Right lobe of liver (tissue), 6 donors: ENCODE measurements at regions not wholly inside any gene's neighbourhood (a gene's known extent, or its start where the extent isn't known, plus 50 kb on each side); places are given as distances from the start of the nearest gene placed in this dataset.
"Not testable (repeated sequence)": the region's sequence is repeated elsewhere in the genome, so short reads cannot be mapped to it uniquely, and the experiment has no call there.

ENCODE experiments used
- ATAC-seq, 4 donors: fragments of 200-7000 bp; cut with Tn5 transposase; one replicate each; pipeline ENCODE4 v1.9.1; 2020; ENCODE audit warnings: mild to moderate bottlenecking in 4 of 4, moderate library complexity in 4 of 4
- DNase-seq, 3 donors: peaks; one replicate each; pipeline ENCODE4 v3.0.0-alpha.2; 2020
- H3K27ac ChIP-seq, 3 donors: fragments of 200-600 bp; one replicate each; pipeline ENCODE4 v1.8.0; 2022
- H3K27me3 ChIP-seq, 2 donors: fragments of 200-600 bp; one replicate each; pipeline ENCODE4 v1.8.0; 2022
- H3K36me3 ChIP-seq, 4 donors: fragments of 200-600 bp; sonication (generic) in 1 of 4; one replicate each; pipeline versions ENCODE4 v1.5.1 to v1.8.0; 2017 to 2022; ENCODE audit warnings: control low read depth in 1 of 4
- H3K4me1 ChIP-seq, 4 donors: fragments of 200-600 bp; sonication (generic) in 1 of 4; one replicate each; pipeline versions ENCODE4 v1.5.1 to v1.8.0; 2017 to 2022; ENCODE audit warnings: control low read depth in 1 of 4
- H3K4me3 ChIP-seq, 3 donors: fragments of 200-600 bp; one replicate each; pipeline ENCODE4 v1.8.0; 2022
- H3K9me3 ChIP-seq, 4 donors: fragments of 200-600 bp; sonication (generic) in 1 of 4; one replicate each; pipeline versions ENCODE4 v1.5.1 to v1.8.0; 2017 to 2022; ENCODE audit warnings: control low read depth in 1 of 4
- POLR2A ChIP-seq: fragments of 450-650 bp; IDR thresholded peaks from one replicate; pipeline ENCODE4 v1.6.1; 2017; ENCODE audit warnings: antibody characterized with exemption, mild to moderate bottlenecking
- WGBS: methylation state at CpG from one replicate; pipeline ENCODE4 v1.1.6; 2018; ENCODE audit warnings: low coverage, low lambda C conversion rate; ENCODE audit not compliant: insufficient coverage; ENCODE audit errors: missing lambda C conversion rate; 5-methylcytosine and 5-hydroxymethylcytosine counted together
- intact Hi-C, 2 donors: fragments of 100-400 bp; cut with DNase I; formaldehyde crosslinking; loops; one replicate each; pipeline versions ENCODE4 v1.11.2 to v1.14.1; 2022
- TF ChIP-seq, protein P1 (sequence below), 4 donors: fragments of 200-600 bp in 3 of 4; fragments of 450-650 bp in 1 of 4; IDR thresholded peaks; one replicate each; pipeline versions ENCODE4 v1.5.1 to v1.8.0; 2016 to 2022; ENCODE audit warnings: antibody characterized with exemption in 4 of 4, mild to moderate bottlenecking in 2 of 4
- donor health status: DM: no; HTN: yes; CAD: no.
- donor health status: DM: no; HTN: no; CAD: no.
- donor health status: DM: no; HTN: no; CAD: no.
- donor health status: DM: no; HTN: yes; CAD: no.
- donor health status: DM: no; HTN: yes; CAD: no.

DNA sequence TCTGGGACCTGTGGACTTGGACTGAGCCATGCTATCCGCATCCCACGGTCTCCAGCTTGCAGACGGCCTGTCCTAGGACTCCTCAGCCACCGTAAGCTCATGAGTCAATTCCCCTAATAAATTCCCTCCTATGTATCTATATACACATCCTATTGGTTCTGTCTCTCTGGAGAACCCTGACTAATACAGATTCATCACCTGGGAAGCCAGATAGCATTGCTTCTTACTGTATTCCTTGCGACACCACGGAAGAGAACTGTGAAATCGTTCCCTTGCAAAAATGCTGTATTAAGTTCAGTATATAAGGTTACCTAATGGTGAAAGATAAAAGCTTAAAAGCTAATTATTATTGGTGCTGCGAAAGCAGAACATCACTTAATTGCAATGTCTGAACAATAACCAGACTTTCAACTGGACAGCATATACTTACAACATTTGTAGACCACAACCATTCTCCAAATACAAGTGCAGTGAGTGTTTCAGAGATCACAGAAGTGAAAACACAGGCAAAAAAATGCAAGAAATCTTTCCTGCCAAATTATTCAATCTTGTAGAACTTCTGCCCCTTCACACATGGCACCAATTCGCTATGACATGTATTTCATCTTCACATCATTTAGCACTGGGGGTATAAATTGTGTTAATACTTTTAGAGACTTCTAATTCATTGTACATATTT is 352.9 kb downstream of the TXNL1 start:
- DNase-seq (no peak), ATAC-seq (no peak)
- intact Hi-C loops = no loop called here
- H3K9me3 ChIP-seq = no peaks in the 10 kb centered on the region
- H3K27ac ChIP-seq = no peak overlapping the region
- no peak overlapping the region for H3K4me3 ChIP-seq
- WGBS = 74% methylated on average over 8 of the region's 9 CpGs
- H3K27me3 ChIP-seq = no peaks in the 10 kb centered on the region
- no peaks in the 10 kb centered on the region for H3K4me1 ChIP-seq
- TF ChIP-seq, protein P1, sequence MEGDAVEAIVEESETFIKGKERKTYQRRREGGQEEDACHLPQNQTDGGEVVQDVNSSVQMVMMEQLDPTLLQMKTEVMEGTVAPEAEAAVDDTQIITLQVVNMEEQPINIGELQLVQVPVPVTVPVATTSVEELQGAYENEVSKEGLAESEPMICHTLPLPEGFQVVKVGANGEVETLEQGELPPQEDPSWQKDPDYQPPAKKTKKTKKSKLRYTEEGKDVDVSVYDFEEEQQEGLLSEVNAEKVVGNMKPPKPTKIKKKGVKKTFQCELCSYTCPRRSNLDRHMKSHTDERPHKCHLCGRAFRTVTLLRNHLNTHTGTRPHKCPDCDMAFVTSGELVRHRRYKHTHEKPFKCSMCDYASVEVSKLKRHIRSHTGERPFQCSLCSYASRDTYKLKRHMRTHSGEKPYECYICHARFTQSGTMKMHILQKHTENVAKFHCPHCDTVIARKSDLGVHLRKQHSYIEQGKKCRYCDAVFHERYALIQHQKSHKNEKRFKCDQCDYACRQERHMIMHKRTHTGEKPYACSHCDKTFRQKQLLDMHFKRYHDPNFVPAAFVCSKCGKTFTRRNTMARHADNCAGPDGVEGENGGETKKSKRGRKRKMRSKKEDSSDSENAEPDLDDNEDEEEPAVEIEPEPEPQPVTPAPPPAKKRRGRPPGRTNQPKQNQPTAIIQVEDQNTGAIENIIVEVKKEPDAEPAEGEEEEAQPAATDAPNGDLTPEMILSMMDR (IDR thresholded peaks at IDR 0.05) = no peak
- TF ChIP-seq POLR2A = no peak
- H3K36me3 ChIP-seq = no peaks in the 10 kb centered on the region

DNA sequence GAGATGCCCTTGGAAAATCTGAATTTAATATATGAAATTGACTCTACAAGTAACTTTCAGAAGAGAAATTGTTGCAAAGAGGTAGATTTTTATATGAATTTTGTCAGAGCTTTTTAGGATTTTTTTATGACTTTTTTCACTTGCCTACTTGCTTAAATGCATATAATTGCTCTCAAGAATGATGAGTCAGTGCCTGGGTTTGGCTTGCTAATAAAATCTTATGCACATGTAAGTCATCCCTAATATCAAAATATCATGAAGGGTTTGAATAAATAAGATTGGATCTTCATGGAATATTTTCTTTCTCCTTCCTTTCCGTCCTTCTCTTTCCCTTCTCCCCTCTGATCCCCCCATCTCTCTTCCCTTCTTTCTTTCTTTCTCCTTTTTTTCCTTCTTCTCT is 354.1 kb downstream of the TXNL1 start:
- H3K4me3 ChIP-seq = no peak overlapping the region
- TF ChIP-seq, protein P1 (IDR thresholded peaks at IDR 0.05) = no peak
- TF ChIP-seq POLR2A = no peak
- ATAC-seq (no peak), DNase-seq (no peak)
- WGBS = no CpG with 5 or more reads among the region's 1 CpG
- no peaks in the 10 kb centered on the region for H3K4me1 ChIP-seq
- intact Hi-C loops = no loop called here
- H3K36me3 ChIP-seq = no peaks in the 10 kb centered on the region
- no peak overlapping the region for H3K27ac ChIP-seq
- H3K27me3 ChIP-seq = no peaks in the 10 kb centered on the region
- H3K9me3 ChIP-seq = no peaks in the 10 kb centered on the region

DNA sequence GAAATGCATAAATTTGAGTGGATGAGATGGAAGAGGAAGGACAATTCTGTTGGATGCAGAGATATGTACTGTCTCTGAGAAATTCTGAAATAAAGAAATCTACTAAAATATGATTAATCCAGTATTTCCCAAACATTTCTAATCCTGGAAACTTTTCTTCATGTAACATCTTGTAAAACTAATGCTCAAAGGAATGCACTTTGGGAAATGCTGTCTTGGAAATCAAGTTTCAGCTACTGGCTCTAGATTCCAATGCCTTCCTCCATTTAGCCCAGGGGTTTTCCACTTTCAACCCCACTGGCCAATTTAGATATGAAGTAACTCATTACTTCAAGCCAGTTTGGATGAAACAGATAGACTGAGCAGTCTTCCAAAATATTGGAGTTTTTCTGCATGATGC is 355.1 kb downstream of the TXNL1 start:
- H3K27me3 ChIP-seq = no peaks in the 10 kb centered on the region
- intact Hi-C loops = no loop called here
- no peaks in the 10 kb centered on the region for H3K9me3 ChIP-seq
- no peaks in the 10 kb centered on the region for H3K4me1 ChIP-seq
- no peak overlapping the region for H3K27ac ChIP-seq
- no peak overlapping the region for H3K4me3 ChIP-seq
- TF ChIP-seq, protein P1 (IDR thresholded peaks at IDR 0.05) = no peak
- TF ChIP-seq POLR2A = no peak
- DNase-seq (no peak), ATAC-seq (no peak)
- H3K36me3 ChIP-seq = no peaks in the 10 kb centered on the region

DNA sequence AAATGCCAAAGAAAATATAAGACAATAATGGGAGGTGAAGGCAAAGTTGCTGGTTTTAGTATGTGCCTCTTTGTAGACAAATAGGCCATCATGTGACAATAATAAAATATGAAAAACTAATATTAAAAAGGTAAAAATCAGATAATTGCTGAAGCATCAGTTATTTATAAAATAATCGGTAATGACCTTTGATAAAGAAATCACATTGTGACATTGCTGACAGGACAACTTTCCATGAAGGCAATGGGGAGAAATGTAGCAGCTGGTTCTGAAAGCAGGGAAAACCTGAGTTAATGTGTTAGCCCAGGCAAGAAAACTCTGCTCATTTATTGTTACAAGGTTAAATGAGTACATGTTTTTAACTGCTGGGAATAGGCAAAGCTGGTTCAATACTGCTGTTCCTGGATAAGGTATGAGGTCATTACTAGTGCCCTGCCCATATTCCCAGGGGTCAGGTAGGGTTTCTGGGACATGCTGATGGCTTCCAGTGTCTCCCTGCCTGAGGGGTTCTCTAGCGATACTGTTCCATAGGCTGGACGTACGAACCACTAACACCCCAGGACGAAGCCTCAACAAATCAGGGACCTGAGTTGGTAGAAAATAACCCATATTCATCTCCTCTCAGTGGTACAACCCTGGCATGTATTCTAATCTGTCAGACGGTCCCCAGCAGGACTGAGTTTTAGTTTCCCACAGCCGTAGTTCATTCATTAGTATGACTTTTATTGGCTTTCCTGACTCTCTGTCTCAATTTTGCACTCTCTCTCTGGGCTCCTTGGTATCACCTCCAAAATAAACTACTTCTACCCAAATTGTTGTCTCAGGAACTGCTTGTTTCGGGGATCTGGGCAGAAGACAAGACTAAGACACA is 355.9 kb downstream of the TXNL1 start:
- H3K36me3 ChIP-seq = no peaks in the 10 kb centered on the region
- no peak overlapping the region for H3K27ac ChIP-seq
- H3K27me3 ChIP-seq = no peaks in the 10 kb centered on the region
- no peak overlapping the region for H3K4me3 ChIP-seq
- no peaks in the 10 kb centered on the region for H3K9me3 ChIP-seq
- intact Hi-C loops = no loop called here
- no peak for ATAC-seq
- TF ChIP-seq, protein P1 (IDR thresholded peaks at IDR 0.05) = no peak
- TF ChIP-seq POLR2A = no peak
- 79% methylated on average over 4 of the region's 8 CpGs for WGBS
- H3K4me1 ChIP-seq = no peaks in the 10 kb centered on the region
- no peak for DNase-seq

DNA sequence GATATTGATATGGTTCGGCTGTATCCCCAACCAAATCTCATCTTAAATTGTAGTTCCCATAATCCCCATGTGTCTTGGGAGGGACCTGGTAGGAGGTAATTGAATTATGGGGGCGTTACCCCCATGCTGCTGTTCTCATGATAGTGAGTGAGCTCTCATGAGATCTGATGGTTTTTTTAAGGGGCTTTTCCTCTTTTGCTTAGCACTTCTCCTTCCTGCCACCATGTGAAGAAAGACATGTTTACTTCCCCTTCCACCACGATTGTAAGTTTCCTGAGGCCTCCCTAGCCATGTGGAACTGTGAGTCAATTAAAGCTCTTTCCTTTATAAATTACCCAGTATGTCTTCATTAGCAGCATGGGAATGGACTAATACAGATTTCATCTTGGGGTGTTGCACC is 358.6 kb downstream of the TXNL1 start:
- H3K27ac ChIP-seq, DNase-seq, H3K4me1 ChIP-seq, ATAC-seq, H3K9me3 ChIP-seq, intact Hi-C loops, H3K36me3 ChIP-seq, H3K4me3 ChIP-seq, H3K27me3 ChIP-seq: not testable (repeated sequence)
- 32% methylated on average over 3 of the region's 3 CpGs for WGBS
